PFSK-1 (cell line): ENCODE measurements at regions not wholly inside any gene's neighbourhood (a gene's known extent, or its start where the extent isn't known, plus 50 kb on each side); places are given as distances from the start of the nearest gene placed in this dataset.

Experiments
- FOXP2 ChIP-seq: optimal IDR thresholded peaks from 2 replicates; pipeline ENCODE3; 2011; ENCODE audit warnings: borderline replicate concordance, control low read depth, inconsistent platforms; ENCODE audit not compliant: insufficient read depth; ENCODE audit errors: extremely low read length, extremely low read depth
- POLR2AphosphoS5 ChIP-seq: IDR thresholded peaks from 2 replicates; pipeline ENCODE4 v1.6.1; 2012; ENCODE audit warnings: low read depth, mild to moderate bottlenecking, control low read depth, low read length, moderate library complexity
- SIN3A ChIP-seq: IDR thresholded peaks from 2 replicates; pipeline ENCODE4 v1.6.1; 2012; ENCODE audit warnings: mild to moderate bottlenecking, low read length, moderate library complexity, borderline replicate concordance; ENCODE audit not compliant: insufficient read depth
- TAF1 ChIP-seq: IDR thresholded peaks from 2 replicates; pipeline ENCODE4 v1.6.1; 2012; ENCODE audit warnings: low read length, control low read depth, borderline replicate concordance; ENCODE audit not compliant: insufficient read depth
- TF ChIP-seq, protein P1 (sequence below), 2 experiments: IDR thresholded peaks; 2 replicates each; pipeline versions ENCODE4 v1.6.1 to v1.8.0; 2011 to 2012; ENCODE audit warnings: low read depth in 2 of 2, low read length in 2 of 2, control low read depth in 1 of 2, inconsistent platforms in 1 of 2, mild to moderate bottlenecking in 1 of 2, moderate library complexity in 1 of 2; ENCODE audit not compliant: insufficient read depth in 1 of 2

DNA sequence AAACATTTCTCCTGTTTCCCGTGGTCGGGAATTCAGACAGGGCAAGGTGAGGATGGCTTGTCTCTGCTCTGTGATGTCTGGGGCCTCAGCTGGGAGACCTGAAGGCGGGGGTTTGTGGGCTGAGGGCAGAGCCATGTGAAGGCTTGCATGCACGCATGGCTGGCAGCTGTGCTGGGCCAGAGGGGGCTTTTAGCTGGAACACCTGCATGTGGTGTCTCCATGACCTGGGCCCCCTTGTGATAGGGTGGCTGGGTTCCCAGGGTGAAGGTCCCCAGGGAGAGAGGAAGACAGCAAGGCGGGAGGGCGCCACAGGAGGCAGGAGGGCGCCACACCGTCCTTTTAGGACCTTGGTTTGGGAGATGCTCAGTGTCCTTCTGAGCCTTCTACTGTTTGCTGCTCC lies 101.6 kb upstream of the PRR23E start:
- no peak for TF ChIP-seq SIN3A
- TF ChIP-seq POLR2AphosphoS5 = no peak
- TF ChIP-seq TAF1 = no peak
- no peak for TF ChIP-seq FOXP2
- TF ChIP-seq, protein P1, sequence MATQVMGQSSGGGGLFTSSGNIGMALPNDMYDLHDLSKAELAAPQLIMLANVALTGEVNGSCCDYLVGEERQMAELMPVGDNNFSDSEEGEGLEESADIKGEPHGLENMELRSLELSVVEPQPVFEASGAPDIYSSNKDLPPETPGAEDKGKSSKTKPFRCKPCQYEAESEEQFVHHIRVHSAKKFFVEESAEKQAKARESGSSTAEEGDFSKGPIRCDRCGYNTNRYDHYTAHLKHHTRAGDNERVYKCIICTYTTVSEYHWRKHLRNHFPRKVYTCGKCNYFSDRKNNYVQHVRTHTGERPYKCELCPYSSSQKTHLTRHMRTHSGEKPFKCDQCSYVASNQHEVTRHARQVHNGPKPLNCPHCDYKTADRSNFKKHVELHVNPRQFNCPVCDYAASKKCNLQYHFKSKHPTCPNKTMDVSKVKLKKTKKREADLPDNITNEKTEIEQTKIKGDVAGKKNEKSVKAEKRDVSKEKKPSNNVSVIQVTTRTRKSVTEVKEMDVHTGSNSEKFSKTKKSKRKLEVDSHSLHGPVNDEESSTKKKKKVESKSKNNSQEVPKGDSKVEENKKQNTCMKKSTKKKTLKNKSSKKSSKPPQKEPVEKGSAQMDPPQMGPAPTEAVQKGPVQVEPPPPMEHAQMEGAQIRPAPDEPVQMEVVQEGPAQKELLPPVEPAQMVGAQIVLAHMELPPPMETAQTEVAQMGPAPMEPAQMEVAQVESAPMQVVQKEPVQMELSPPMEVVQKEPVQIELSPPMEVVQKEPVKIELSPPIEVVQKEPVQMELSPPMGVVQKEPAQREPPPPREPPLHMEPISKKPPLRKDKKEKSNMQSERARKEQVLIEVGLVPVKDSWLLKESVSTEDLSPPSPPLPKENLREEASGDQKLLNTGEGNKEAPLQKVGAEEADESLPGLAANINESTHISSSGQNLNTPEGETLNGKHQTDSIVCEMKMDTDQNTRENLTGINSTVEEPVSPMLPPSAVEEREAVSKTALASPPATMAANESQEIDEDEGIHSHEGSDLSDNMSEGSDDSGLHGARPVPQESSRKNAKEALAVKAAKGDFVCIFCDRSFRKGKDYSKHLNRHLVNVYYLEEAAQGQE (IDR thresholded peaks at IDR 0.05; ENCODE audit: insufficient read depth in 1 of 2, low read depth in 2 of 2, low read length in 2 of 2) = no peak

DNA sequence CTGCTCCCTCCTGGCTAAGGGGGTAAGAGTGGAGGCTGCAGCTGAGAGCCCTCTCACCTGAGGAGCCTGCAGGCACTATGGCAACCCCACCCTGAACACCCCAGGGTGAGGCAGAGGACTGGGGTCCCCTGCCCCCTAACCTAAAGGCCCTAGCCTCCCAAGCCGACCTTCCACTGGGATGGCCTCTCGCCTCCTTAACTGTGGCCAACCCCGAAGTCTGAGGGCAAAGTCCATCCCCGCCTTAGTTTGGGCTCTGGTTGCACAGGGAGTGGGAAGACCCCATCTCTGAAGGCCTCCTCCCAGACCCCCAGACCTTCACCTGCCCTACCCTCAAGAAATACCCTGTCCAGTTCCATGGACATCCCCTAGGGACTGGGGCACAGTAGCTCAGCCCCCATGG lies 100.6 kb upstream of the PRR23E start:
- TF ChIP-seq, protein P1 (IDR thresholded peaks at IDR 0.05; ENCODE audit: insufficient read depth in 1 of 2, low read depth in 2 of 2, low read length in 2 of 2) = no peak
- TF ChIP-seq SIN3A = no peak
- no peak for TF ChIP-seq TAF1
- no peak for TF ChIP-seq FOXP2
- TF ChIP-seq POLR2AphosphoS5 = no peak

DNA sequence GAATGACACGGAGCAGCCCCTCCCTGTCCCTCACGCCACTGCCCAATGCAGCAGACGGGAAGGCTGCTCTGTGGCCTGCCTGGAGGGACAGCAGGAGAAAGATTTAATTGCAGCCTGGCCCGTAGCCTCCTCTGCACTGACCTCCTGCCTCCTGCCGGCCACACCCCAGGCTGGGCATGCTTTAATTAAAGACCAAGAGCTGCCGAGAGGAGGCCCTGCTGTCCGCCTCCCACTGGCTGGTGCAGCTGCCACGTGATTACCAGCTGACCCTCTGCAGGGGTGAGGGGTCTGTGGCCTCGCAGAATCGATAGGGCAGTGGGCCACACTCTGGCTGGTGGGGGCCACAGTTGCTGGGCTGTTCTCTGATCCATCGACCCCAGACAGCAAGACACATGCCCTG lies 100.2 kb upstream of the PRR23E start:
- TF ChIP-seq, protein P1 (IDR thresholded peaks at IDR 0.05; ENCODE audit: insufficient read depth in 1 of 2, low read depth in 2 of 2, low read length in 2 of 2) = no peak
- TF ChIP-seq SIN3A = no peak
- no peak for TF ChIP-seq POLR2AphosphoS5
- no peak for TF ChIP-seq FOXP2
- TF ChIP-seq TAF1 = no peak

DNA sequence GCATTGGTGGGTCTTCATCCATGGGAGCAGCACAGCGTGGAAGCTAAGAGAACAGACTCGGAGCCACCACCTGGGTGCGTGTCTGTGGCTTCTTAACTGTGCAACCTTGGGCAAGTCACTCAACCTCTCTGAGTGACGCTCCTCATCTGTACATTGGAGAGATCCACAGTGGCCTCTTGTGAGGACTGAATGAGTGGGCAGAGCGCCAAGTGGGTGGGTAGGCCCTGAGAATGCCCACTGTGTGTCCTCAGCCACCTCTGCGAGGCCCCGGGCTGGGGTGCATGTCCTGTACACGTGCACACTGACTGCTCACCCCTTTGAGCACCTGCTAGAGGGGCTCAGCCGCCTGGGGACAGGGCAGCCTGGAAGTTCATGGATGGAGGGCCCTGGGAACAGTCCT lies 99.6 kb upstream of the PRR23E start:
- TF ChIP-seq TAF1 (no peak), POLR2AphosphoS5 (no peak), FOXP2 (no peak), SIN3A (no peak)
- TF ChIP-seq, protein P1 (IDR thresholded peaks at IDR 0.05; ENCODE audit: insufficient read depth in 1 of 2, low read depth in 2 of 2, low read length in 2 of 2) = no peak

DNA sequence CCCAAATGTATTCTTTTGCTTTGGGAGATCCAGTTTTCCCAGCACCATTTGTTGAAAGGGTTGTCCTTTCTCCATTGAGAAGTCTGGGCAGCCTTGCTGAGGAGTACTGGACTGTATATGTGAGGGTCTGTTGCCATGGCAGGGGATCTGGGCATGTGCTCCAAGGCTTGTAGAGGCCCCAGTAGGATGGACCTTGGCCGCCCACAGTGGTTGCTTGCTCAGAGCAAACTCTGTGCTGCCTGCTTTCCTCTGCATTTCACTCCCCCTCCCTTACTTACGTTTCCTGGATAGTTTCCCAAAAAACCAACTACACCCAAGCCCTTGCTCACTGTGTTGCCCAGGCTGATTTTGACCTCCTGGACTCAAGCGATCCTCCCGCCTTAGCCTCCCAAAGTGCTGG lies 97.2 kb upstream of the PRR23E start:
- TF ChIP-seq TAF1 = no peak
- TF ChIP-seq FOXP2 = no peak
- no peak for TF ChIP-seq POLR2AphosphoS5
- TF ChIP-seq, protein P1 (IDR thresholded peaks at IDR 0.05; ENCODE audit: insufficient read depth in 1 of 2, low read depth in 2 of 2, low read length in 2 of 2) = no peak
- no peak for TF ChIP-seq SIN3A
